IMR-90 (cell line): ENCODE measurements at regions not wholly inside any gene's neighbourhood (a gene's known extent, or its start where the extent isn't known, plus 50 kb on each side); places are given as distances from the start of the nearest gene placed in this dataset.

Source experiments
- CEBPB ChIP-seq: IDR thresholded peaks from 2 replicates; pipeline ENCODE4 v1.6.1; 2012; ENCODE audit warnings: low read depth, low read length, improper control_type of control experiment
- CTCF ChIP-seq: conservative IDR thresholded peaks from 2 replicates; pipeline ENCODE4 v1.5.1; 2012; ENCODE audit warnings: mild to moderate bottlenecking, low read depth, low read length, improper control_type of control experiment
- ELK1 ChIP-seq: fragments of 150-350 bp; IDR thresholded peaks from 2 replicates; pipeline ENCODE4 v1.6.1; 2016; ENCODE audit warnings: low read depth, mild to moderate bottlenecking, low read length, moderate library complexity, borderline replicate concordance
- FOS ChIP-seq: fragments of 150-350 bp; IDR thresholded peaks from 2 replicates; pipeline ENCODE4 v1.6.1; 2016; ENCODE audit warnings: low read depth, low read length
- MAFK ChIP-seq: IDR thresholded peaks from 2 replicates; pipeline ENCODE4 v1.6.1; 2012; ENCODE audit warnings: low read depth, low read length, improper control_type of control experiment
- MAZ ChIP-seq: IDR thresholded peaks from 2 replicates; pipeline ENCODE4 v1.6.1; 2012; ENCODE audit warnings: low read depth, mild to moderate bottlenecking, low read length, improper control_type of control experiment, moderate library complexity, borderline replicate concordance
- MXI1 ChIP-seq: IDR thresholded peaks from 2 replicates; pipeline ENCODE4 v1.6.1; 2012; ENCODE audit warnings: low read depth, mild to moderate bottlenecking, low read length, moderate library complexity, borderline replicate concordance
- POLR2A ChIP-seq: IDR thresholded peaks from 2 replicates; pipeline ENCODE4 v1.6.1; 2012; ENCODE audit warnings: mild to moderate bottlenecking, low read depth, low read length
- RAD21 ChIP-seq: IDR thresholded peaks from 2 replicates; pipeline ENCODE4 v1.6.1; 2012; ENCODE audit warnings: low read length, improper control_type of control experiment
- RCOR1 ChIP-seq: IDR thresholded peaks from 2 replicates; pipeline ENCODE4 v1.6.1; 2012; ENCODE audit warnings: mild to moderate bottlenecking, low read length, improper control_type of control experiment; ENCODE audit not compliant: insufficient replicate concordance
- RFX5 ChIP-seq: IDR thresholded peaks from 2 replicates; pipeline ENCODE4 v1.8.0; 2012; ENCODE audit warnings: low read depth, mild to moderate bottlenecking, low read length, moderate library complexity
- SMC3 ChIP-seq: fragments of 150-350 bp; IDR thresholded peaks from 2 replicates; pipeline ENCODE4 v1.6.1; 2016; ENCODE audit warnings: low read depth, mild to moderate bottlenecking, antibody characterized with exemption, low read length, moderate library complexity
- USF2 ChIP-seq: fragments of 150-350 bp; IDR thresholded peaks from 2 replicates; pipeline ENCODE4 v1.6.1; 2017; ENCODE audit warnings: mild to moderate bottlenecking, antibody characterized with exemption, low read length, low read depth

- TF ChIP-seq USF2 (no peak), CTCF (no peak), POLR2A (no peak), MXI1 (no peak), ELK1 (no peak), CEBPB (no peak), FOS (no peak), RFX5 (no peak), SMC3 (no peak), RCOR1 (no peak), RAD21 (no peak), MAZ (no peak), MAFK (no peak)
These were observed 1066.0 kb upstream of the ADGRL3 start for GRCh38 chr4:60134099-60134498.
